ENCODE measurements at regions not wholly inside any gene's neighbourhood (a gene's known extent, or its start where the extent isn't known, plus 50 kb on each side); places are given as distances from the start of the nearest gene placed in this dataset.

- TF ChIP-seq CEBPB (IDR thresholded peaks at IDR 0.05) = no peak
- TF ChIP-seq YY1 (IDR thresholded peaks at IDR 0.05; ENCODE audit: low read depth) = no peak
- TF ChIP-seq TAF1 (IDR thresholded peaks at IDR 0.05; ENCODE audit: low read depth) = no peak
- no peak for TF ChIP-seq TCF12 (IDR thresholded peaks at IDR 0.05; ENCODE audit: low read depth)
- no peak for TF ChIP-seq CREB1 (IDR thresholded peaks at IDR 0.05; ENCODE audit: low read depth)
- no peak for TF ChIP-seq ZBTB7A (IDR thresholded peaks at IDR 0.05; ENCODE audit: low read depth)
- no peak for TF ChIP-seq EGR1 (IDR thresholded peaks at IDR 0.05)
- no peak for TF ChIP-seq RAD21 (IDR thresholded peaks at IDR 0.05; ENCODE audit: low read depth)
- TF ChIP-seq, protein P1, sequence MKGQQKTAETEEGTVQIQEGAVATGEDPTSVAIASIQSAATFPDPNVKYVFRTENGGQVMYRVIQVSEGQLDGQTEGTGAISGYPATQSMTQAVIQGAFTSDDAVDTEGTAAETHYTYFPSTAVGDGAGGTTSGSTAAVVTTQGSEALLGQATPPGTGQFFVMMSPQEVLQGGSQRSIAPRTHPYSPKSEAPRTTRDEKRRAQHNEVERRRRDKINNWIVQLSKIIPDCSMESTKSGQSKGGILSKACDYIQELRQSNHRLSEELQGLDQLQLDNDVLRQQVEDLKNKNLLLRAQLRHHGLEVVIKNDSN (IDR thresholded peaks at IDR 0.05) = no peak
- no peak for TF ChIP-seq MAX (IDR thresholded peaks at IDR 0.05)
- TF ChIP-seq, protein P2, sequence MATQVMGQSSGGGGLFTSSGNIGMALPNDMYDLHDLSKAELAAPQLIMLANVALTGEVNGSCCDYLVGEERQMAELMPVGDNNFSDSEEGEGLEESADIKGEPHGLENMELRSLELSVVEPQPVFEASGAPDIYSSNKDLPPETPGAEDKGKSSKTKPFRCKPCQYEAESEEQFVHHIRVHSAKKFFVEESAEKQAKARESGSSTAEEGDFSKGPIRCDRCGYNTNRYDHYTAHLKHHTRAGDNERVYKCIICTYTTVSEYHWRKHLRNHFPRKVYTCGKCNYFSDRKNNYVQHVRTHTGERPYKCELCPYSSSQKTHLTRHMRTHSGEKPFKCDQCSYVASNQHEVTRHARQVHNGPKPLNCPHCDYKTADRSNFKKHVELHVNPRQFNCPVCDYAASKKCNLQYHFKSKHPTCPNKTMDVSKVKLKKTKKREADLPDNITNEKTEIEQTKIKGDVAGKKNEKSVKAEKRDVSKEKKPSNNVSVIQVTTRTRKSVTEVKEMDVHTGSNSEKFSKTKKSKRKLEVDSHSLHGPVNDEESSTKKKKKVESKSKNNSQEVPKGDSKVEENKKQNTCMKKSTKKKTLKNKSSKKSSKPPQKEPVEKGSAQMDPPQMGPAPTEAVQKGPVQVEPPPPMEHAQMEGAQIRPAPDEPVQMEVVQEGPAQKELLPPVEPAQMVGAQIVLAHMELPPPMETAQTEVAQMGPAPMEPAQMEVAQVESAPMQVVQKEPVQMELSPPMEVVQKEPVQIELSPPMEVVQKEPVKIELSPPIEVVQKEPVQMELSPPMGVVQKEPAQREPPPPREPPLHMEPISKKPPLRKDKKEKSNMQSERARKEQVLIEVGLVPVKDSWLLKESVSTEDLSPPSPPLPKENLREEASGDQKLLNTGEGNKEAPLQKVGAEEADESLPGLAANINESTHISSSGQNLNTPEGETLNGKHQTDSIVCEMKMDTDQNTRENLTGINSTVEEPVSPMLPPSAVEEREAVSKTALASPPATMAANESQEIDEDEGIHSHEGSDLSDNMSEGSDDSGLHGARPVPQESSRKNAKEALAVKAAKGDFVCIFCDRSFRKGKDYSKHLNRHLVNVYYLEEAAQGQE (IDR thresholded peaks at IDR 0.05; ENCODE audit: low read depth) = no peak
- no peak for TF ChIP-seq FOXM1 (IDR thresholded peaks at IDR 0.05; ENCODE audit: borderline replicate concordance, low read depth)
- TF ChIP-seq EP300 (IDR thresholded peaks at IDR 0.05; ENCODE audit: borderline replicate concordance) = no peak
- no peak for TF ChIP-seq NFIC (IDR thresholded peaks at IDR 0.05)
- TF ChIP-seq TEAD4 (IDR thresholded peaks at IDR 0.05) = no peak
Measured at GRCh38 chr6:118708055-118708454, 56.7 kb upstream of the CEP85L start.

GRCh38 chr6:118706702-118707101 lies 55.3 kb upstream of the CEP85L start:
- no peak for TF ChIP-seq YY1 (IDR thresholded peaks at IDR 0.05; ENCODE audit: low read depth)
- TF ChIP-seq, protein P2 (IDR thresholded peaks at IDR 0.05; ENCODE audit: low read depth) = no peak
- TF ChIP-seq CREB1 (IDR thresholded peaks at IDR 0.05; ENCODE audit: low read depth) = no peak
- TF ChIP-seq TEAD4 (IDR thresholded peaks at IDR 0.05) = no peak
- no peak for TF ChIP-seq FOXM1 (IDR thresholded peaks at IDR 0.05; ENCODE audit: borderline replicate concordance, low read depth)
- TF ChIP-seq, protein P1 (IDR thresholded peaks at IDR 0.05) = no peak
- TF ChIP-seq TAF1 (IDR thresholded peaks at IDR 0.05; ENCODE audit: low read depth) = no peak
- no peak for TF ChIP-seq ZBTB7A (IDR thresholded peaks at IDR 0.05; ENCODE audit: low read depth)
- TF ChIP-seq MAX (IDR thresholded peaks at IDR 0.05) = no peak
- no peak for TF ChIP-seq RAD21 (IDR thresholded peaks at IDR 0.05; ENCODE audit: low read depth)
- TF ChIP-seq TCF12 (IDR thresholded peaks at IDR 0.05; ENCODE audit: low read depth) = no peak
- no peak for TF ChIP-seq CEBPB (IDR thresholded peaks at IDR 0.05)
- TF ChIP-seq EP300 (IDR thresholded peaks at IDR 0.05; ENCODE audit: borderline replicate concordance) = no peak
- TF ChIP-seq EGR1 (IDR thresholded peaks at IDR 0.05) = no peak
- no peak for TF ChIP-seq NFIC (IDR thresholded peaks at IDR 0.05)

DNA sequence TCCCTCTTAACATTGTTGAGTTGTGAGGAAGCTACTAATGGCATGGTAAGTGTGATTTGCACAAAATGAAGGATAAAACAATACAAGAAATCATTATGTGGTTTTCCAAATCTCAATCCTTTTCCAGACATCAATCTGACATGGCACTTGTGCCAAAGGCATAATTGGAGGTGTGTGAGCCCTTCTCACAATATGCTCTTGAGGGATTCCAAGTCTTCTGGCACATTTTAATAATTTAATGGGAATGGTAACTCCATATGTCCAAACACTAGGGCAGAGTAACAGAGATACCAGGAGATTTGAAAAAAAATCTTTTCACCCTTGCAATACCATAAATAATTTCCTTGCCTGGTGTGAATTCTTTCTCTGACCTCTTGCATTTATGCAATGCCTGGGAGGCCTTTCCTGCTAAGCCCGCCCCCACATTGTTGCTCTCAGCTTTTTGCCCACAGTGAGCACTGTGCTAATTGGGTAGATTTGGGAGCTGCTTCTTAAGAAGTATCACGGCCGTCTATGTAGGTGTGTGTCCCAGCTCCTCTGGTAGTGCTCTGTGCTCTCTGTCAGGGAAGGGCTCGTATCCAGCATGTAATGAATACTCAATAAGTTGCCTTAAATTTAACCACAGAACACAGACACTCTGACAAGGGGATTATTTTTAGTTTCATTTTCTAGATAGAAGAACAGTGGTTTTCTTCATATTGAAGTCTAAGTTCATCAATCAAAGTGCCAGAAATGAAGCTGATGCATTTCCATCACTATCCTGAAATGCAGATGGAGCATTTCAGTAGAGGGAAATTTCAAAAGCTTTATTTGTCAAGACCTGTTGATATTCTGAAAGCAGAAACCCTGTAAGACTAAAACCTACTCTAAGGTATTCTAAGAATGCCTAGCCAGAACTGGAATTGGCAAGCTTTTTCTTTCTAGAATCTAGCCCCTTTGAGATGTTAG lies 54.4 kb upstream of the CEP85L start:
- no peak for TF ChIP-seq CEBPB (IDR thresholded peaks at IDR 0.05)
- TF ChIP-seq, protein P1 (IDR thresholded peaks at IDR 0.05) = no peak
- no peak for TF ChIP-seq TCF12 (IDR thresholded peaks at IDR 0.05; ENCODE audit: low read depth)
- TF ChIP-seq FOXM1 (IDR thresholded peaks at IDR 0.05; ENCODE audit: borderline replicate concordance, low read depth) = no peak
- TF ChIP-seq TAF1 (IDR thresholded peaks at IDR 0.05; ENCODE audit: low read depth) = no peak
- TF ChIP-seq, protein P2 (IDR thresholded peaks at IDR 0.05; ENCODE audit: low read depth) = no peak
- TF ChIP-seq TEAD4 (IDR thresholded peaks at IDR 0.05) = no peak
- TF ChIP-seq CREB1 (IDR thresholded peaks at IDR 0.05; ENCODE audit: low read depth) = no peak
- TF ChIP-seq MAX (IDR thresholded peaks at IDR 0.05) = no peak
- no peak for TF ChIP-seq YY1 (IDR thresholded peaks at IDR 0.05; ENCODE audit: low read depth)
- TF ChIP-seq RAD21 (IDR thresholded peaks at IDR 0.05; ENCODE audit: low read depth) = no peak
- no peak for TF ChIP-seq EGR1 (IDR thresholded peaks at IDR 0.05)
- no peak for TF ChIP-seq EP300 (IDR thresholded peaks at IDR 0.05; ENCODE audit: borderline replicate concordance)
- no peak for TF ChIP-seq NFIC (IDR thresholded peaks at IDR 0.05)
- no peak for TF ChIP-seq ZBTB7A (IDR thresholded peaks at IDR 0.05; ENCODE audit: low read depth)

All from Ishikawa (cell line).